ENCODE measurements at regions not wholly inside any gene's neighbourhood (a gene's known extent, or its start where the extent isn't known, plus 50 kb on each side); places are given as distances from the start of the nearest gene placed in this dataset.

DNA sequence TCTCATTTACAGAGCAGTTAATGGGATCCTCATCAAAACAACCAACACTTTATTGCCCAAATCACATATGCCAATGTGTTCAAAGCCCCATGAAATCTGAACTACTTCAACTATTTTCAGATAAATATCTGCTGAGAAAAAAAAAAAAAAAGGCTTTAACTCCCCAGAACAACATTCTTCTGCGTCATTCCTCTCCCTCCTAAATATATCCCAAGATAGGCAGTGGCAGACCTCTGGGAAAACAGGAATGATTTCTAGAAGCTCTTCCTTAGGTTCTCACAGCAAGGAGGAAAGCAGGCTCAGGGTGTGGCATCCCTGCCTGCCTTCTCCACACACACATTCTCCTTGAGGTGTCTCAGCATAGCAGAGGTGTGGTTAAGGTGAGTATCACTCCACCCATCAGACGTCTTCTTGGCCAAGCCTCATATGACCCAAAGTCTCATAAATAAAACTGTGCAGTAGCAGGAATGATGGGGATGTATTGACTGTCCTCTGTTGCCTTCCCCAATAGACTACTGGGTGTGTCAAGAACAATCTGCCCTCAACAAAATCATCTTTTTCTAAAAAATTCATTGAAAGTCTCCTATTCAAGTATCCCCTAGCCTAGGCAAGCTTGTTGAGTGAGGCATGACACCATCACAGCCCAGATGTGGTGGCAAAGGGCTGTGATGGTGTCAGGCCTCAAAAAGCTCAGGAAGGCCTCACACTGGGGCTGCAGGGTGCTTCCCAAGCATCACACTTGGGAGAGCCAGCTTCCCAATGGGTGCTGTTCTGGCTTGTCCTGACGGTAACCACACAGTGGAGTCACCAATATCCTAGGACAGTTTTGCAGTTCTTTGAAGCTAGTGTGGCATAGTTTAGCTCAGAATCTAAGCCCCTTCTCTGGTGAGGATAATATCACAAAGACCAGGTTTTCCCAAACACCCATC is 135.4 kb upstream of the SOX9 start:
- no peak overlapping the region for H3K4me3 Mint-ChIP-seq
- ChIA-PET POLR2A (no interaction called here), CTCF (no interaction called here)
- no peak overlapping the region for H3K27ac Mint-ChIP-seq
- no peaks in the 10 kb centered on the region for H3K27me3 Mint-ChIP-seq
- DNase-seq: no peak
- H3K4me1 Mint-ChIP-seq: no peaks in the 10 kb centered on the region
- no peaks in the 10 kb centered on the region for H3K9me3 Mint-ChIP-seq
- H3K36me3 Mint-ChIP-seq (ENCODE audit: low read depth): no peaks in the 10 kb centered on the region

DNA sequence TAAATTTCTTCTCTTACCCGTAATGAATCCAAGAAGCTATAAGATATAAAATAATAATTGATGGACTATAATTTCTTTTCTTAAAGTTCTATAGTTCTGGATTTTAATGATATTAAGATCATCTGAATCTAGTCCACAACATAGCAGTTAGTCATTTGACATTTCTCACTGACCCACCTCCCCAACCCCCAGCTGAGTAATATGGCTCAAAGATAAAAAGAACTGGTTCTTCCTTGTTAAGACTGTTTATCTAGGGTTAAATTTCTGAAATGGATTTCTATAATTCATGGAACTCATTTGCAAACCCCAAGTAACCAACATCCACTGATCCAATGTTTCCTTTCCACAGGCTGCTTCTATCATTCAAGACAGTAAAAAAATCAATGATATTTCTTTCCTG is 133.9 kb upstream of the SOX9 start:
- H3K9me3 Mint-ChIP-seq: no peaks in the 10 kb centered on the region
- no peaks in the 10 kb centered on the region for H3K27me3 Mint-ChIP-seq
- no peak overlapping the region for H3K27ac Mint-ChIP-seq
- H3K4me3 Mint-ChIP-seq: no peak overlapping the region
- no peak for DNase-seq
- no peaks in the 10 kb centered on the region for H3K4me1 Mint-ChIP-seq
- no peaks in the 10 kb centered on the region for H3K36me3 Mint-ChIP-seq (ENCODE audit: low read depth)
- ChIA-PET POLR2A (no interaction called here), CTCF (no interaction called here)

DNA sequence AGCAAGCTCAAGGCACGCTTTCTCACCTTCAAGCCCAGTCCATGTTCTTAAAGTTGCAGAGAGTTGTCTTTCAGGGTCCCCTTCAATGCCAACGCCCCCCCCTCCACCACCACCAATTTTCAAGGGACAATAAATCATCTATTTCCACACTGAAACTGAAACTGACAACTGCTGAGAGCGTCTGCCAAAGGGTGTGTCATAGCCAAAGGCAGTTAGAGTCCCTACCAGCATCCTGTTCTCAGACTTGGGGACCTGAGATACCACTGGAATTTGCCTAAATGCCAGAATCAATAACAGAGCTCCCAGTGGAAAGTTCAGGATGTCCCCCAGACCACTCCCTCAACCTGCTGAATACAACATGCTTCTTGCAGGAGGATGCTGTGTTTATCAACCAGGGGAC is 133.2 kb upstream of the SOX9 start:
- no peak for DNase-seq
- peaks cover 3% of the 10 kb centered on the region for H3K9me3 Mint-ChIP-seq

DNA sequence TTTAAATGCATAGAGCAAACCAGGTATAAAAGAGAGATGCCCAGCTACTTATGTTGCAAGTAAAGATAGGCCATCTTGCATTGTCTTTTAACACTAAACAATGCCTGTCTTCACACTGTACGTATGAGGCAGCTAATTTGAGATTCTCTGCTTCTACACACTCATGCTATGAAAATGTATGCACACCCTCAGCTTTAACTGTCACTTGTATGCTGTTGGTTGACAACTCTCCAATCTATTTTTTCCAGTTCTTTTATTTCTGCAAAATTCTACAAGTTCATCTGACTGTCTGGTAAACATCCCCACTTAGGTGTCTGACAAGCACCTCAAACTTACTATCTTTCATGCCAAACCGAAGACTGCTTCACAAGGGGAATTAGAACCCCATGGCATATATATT is 131.7 kb upstream of the SOX9 start:
- Mint-ChIP-seq H3K4me1 (no peaks in the 10 kb centered on the region), H3K4me3 (no peak overlapping the region), H3K27ac (no peak overlapping the region), H3K27me3 (no peaks in the 10 kb centered on the region), H3K9me3 (peaks cover 3% of the 10 kb centered on the region), H3K36me3 (ENCODE audit: low read depth) (no peaks in the 10 kb centered on the region)
- ChIA-PET POLR2A (no interaction called here), CTCF (no interaction called here)
- DNase-seq: no peak

More for the DNA sequence above, 133.2 kb upstream of the SOX9 start:
- POLR2A ChIA-PET: no interaction called here
- H3K36me3 Mint-ChIP-seq (ENCODE audit: low read depth): no peaks in the 10 kb centered on the region
- H3K27ac Mint-ChIP-seq: no peak overlapping the region
- no peaks in the 10 kb centered on the region for H3K4me1 Mint-ChIP-seq
- no peak overlapping the region for H3K4me3 Mint-ChIP-seq
- CTCF ChIA-PET: no interaction called here
- no peaks in the 10 kb centered on the region for H3K27me3 Mint-ChIP-seq

DNA sequence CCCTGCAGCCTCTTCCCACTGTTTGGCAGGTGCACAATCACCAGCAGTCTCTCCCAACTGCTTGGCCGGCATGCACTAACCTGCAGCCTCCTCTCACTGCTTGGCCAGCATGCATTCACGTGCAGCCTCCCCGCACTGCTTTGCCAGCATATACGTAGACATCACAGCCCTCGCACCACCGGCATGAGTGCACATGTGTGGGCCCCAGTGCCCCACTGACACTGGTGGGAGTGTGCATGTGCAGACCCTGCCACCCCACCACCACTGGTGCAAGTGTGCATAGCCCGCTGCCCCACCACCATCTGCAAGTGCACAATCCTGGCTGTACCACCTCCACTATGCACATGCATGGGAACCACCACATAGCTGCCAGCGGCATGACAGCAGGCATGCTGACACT is 127.5 kb upstream of the SOX9 start:
- no peaks in the 10 kb centered on the region for H3K4me1 Mint-ChIP-seq
- ChIA-PET POLR2A (no interaction called here), CTCF (no interaction called here)
- H3K4me3 Mint-ChIP-seq: no peak overlapping the region
- H3K9me3 Mint-ChIP-seq: peaks cover 5% of the 10 kb centered on the region
- H3K36me3 Mint-ChIP-seq (ENCODE audit: low read depth): no peaks in the 10 kb centered on the region
- no peak for DNase-seq
- H3K27me3 Mint-ChIP-seq: no peaks in the 10 kb centered on the region
- no peak overlapping the region for H3K27ac Mint-ChIP-seq

DNA sequence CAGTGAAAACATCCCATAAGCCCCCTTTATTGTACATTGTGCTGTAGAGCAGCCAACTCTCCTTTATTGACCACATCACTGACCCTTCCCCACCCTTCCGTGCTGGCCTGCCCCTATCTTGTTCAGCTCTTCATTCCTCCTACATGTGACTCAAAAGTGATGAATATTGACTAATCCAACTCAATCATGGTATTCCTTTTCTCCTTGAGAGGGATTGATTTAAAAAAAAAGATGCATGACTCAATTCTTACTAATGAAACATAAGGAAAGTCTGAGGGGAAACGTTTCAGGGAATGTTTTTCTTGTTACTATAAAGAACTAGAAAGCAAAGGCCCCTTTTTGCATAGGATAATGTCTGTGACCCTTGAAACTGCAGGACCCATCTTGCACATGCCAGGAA is 125.2 kb upstream of the SOX9 start:
- H3K36me3 Mint-ChIP-seq (ENCODE audit: low read depth): no peaks in the 10 kb centered on the region
- H3K4me1 Mint-ChIP-seq: no peaks in the 10 kb centered on the region
- no peaks in the 10 kb centered on the region for H3K27me3 Mint-ChIP-seq
- H3K27ac Mint-ChIP-seq: no peak overlapping the region
- H3K4me3 Mint-ChIP-seq: no peak overlapping the region
- CTCF ChIA-PET: no interaction called here
- DNase-seq: no peak
- peaks cover 5% of the 10 kb centered on the region for H3K9me3 Mint-ChIP-seq
- POLR2A ChIA-PET: no interaction called here

DNA sequence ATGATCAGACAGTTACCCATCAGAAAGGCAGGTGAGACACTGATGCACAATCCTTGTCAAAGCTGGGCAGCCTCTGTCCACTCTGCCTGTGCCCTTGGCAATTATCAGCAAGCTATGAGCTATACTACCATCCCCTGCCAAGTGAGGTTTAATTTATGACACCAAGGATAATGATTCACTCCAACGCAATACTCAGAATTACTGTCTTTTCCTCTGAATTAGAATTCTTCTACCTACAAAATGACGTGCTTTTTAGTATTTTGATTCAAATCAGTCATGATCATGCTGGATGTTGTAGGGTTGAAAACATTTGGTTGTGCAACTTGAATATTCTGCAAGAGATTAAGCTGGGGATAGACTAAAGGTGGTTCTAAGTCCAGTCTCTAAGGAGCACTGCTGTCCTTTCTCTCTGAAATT is 116.8 kb upstream of the SOX9 start:
- Mint-ChIP-seq H3K27me3 (no peaks in the 10 kb centered on the region), H3K4me1 (no peaks in the 10 kb centered on the region), H3K9me3 (no peaks in the 10 kb centered on the region), H3K27ac (no peak overlapping the region), H3K4me3 (no peak overlapping the region), H3K36me3 (ENCODE audit: low read depth) (no peaks in the 10 kb centered on the region)
- DNase-seq: no peak
- ChIA-PET POLR2A (no interaction called here), CTCF (no interaction called here)

DNA sequence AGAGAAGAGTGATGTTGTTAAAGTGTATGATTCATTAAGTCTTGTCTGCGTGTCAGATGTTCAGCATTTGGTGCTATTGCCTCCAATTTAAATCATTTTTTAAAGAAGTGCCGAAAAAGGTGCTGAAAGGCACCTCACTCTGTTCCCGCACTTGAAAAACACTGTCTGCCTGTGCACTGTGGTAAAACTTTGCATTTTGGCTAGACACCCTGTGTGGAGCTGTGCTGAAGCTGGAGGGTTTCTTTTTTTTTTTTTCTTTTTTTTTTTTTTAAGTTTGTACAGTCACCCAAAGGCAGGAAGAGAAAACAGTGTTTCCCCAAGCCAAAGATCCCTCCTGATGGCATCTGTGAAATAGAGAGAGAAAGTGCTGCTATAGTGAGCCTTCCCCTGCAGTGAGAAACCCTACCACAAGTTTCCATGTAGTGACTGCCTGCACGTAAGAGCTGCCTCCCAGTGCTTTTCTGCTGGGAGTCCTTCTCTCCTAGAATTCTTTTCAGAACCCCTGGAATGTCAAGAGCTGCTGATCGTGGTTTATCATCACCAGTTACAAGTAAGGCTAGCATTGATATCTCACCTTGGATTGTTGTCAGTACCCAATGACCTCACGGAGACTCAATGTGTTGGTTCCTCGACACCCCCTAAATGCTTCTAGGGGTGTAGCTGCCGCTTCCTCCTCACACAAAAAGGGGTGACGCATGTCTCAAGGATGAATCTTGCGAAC is 116.0 kb upstream of the SOX9 start:
- no peak overlapping the region for H3K27ac Mint-ChIP-seq
- no peak for DNase-seq
- no peaks in the 10 kb centered on the region for H3K9me3 Mint-ChIP-seq
- CTCF ChIA-PET: no interaction called here
- no peaks in the 10 kb centered on the region for H3K27me3 Mint-ChIP-seq
- H3K36me3 Mint-ChIP-seq (ENCODE audit: low read depth): no peaks in the 10 kb centered on the region
- no peaks in the 10 kb centered on the region for H3K4me1 Mint-ChIP-seq
- POLR2A ChIA-PET: no interaction called here
- H3K4me3 Mint-ChIP-seq: no peak overlapping the region

DNA sequence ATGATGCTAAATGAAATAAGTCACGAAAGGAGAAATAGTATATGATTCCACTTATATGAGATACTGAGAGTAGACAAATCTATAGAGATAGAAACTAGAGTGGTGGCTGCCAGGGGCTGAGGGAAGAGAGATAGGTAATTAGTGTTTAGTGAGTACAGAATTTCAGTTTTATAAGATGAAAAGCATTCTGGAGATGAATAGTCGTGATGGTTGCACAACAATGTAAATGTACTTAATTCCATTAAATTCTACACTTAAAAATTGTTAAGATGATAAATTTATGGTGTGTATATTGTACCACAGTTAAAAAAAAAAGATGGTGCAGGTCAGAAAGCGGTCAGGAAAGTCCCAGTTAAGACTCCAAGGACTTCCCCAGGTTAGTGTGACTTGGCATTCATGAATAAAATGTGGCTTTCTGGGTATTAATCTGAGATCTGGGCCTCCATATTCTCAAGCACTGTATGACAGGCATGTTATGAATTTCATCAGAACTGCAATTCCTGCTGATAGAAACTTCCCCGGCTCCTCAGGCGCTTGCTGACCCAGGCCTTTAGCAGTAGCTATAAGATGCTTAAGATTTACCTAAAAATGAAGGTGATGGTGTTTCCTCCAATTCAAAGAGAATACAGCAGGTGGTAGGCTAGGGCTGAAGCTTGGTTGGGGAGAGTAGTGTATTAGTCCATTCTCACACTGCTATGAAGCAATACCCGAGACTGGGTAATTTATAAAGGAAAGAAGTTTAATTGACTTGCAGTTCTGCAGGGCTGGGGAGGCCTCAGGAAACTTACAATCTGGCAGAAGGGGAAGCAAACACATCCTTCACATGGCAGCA is 115.3 kb upstream of the SOX9 start:
- H3K27me3 Mint-ChIP-seq: no peaks in the 10 kb centered on the region
- no peaks in the 10 kb centered on the region for H3K36me3 Mint-ChIP-seq (ENCODE audit: low read depth)
- H3K27ac Mint-ChIP-seq: no peak overlapping the region
- DNase-seq: no peak
- no peak overlapping the region for H3K4me3 Mint-ChIP-seq
- CTCF ChIA-PET: no interaction called here
- POLR2A ChIA-PET: no interaction called here
- no peaks in the 10 kb centered on the region for H3K9me3 Mint-ChIP-seq
- no peaks in the 10 kb centered on the region for H3K4me1 Mint-ChIP-seq

DNA sequence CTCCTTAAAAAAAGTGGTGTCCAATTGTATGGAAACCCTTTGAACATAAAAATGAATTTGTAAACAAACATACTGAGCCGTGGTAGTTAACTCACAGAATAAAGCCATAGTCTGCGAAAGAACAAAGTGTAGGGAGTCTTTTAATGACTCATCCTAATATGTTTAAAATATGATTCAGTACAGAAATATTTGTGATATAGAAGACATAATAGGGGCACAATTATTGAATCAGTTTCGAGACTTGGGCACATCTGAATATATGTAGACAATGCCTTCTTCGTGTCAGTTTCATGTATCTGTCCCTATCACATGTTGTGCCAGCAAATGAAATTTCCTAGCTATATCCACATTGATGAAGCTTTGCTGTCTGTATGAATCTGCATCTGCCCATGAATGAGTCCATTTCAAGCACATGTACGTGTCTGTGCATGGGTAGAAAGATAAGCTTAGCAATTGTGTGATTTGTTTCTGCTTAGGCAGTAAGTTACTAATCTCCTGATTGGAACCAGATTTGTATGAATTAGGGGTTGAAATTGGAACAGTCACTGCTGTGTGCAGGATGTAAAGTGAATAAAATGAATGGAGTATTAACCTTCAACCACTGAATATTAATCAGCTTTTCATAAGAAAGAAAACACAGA is 112.5 kb upstream of the SOX9 start:
- Mint-ChIP-seq H3K27me3 (no peaks in the 10 kb centered on the region), H3K27ac (no peak overlapping the region), H3K9me3 (peaks cover 6% of the 10 kb centered on the region), H3K4me3 (no peak overlapping the region), H3K4me1 (no peaks in the 10 kb centered on the region), H3K36me3 (ENCODE audit: low read depth) (no peaks in the 10 kb centered on the region)
- no peak for DNase-seq
- ChIA-PET CTCF (interaction anchor here (1.1 kb wide), 1 partner anchor 9 kb away, joined by 3 read pairs; no protein-coding TSS in a partner anchor), POLR2A (no interaction called here)

DNA sequence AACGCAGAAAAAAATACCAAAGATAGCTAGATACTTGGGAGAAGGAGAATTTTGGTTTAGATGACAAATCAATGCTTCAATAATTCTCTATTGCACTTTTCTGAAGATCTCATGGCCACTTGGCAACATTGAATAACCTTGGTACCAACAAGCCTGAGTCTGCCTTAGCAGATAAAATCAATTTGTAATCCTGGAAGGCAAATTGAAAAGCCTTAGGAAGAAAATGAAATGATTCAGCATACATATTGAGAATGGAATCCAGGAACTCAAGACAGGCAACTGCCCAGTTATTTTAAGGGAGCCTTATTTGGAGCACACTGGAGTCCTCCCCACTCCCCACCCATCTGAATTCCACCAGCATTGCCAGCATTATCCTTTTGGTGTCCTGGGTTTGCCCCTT is 109.3 kb upstream of the SOX9 start:
- Mint-ChIP-seq H3K36me3 (ENCODE audit: low read depth) (no peaks in the 10 kb centered on the region), H3K27ac (no peak overlapping the region)
- CTCF ChIA-PET: no interaction called here

DNA sequence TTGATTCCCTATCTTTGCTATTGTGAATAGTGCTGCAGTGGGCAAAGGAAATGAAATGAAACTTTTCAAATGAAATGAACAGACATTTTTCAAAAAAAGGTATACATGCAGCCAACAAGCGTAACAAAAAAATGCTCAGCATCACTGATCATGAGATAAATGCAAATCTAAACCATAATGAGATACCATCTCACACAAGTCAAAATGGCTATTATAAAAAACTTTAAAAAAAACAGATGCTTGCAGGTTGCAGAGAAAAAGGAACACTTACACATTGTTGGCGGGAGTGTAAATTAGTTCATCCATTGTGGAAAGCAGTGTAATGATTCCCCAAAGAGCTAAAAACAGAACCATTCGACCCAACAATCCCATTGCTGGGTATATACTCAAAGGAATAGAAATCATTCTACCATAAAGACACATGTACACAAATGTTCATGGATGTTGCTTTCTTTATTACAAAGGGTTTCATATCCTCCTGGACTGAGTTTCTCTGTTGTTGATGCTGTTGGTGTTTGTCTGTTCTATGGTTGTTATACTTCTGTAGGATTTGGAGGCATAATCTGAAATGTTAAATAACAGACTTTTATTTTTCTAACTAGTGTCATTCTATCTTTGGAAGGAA is 99.3 kb upstream of the SOX9 start:
- Mint-ChIP-seq H3K4me3 (no peak overlapping the region), H3K27ac (no peak overlapping the region), H3K36me3 (ENCODE audit: low read depth) (no peaks in the 10 kb centered on the region), H3K4me1 (no peaks in the 10 kb centered on the region), H3K27me3 (no peaks in the 10 kb centered on the region), H3K9me3 (no peaks in the 10 kb centered on the region)
- ChIA-PET POLR2A (no interaction called here), CTCF (no interaction called here)
- DNase-seq: no peak

More for the DNA sequence above, 109.3 kb upstream of the SOX9 start:
- no peak for DNase-seq
- H3K27me3 Mint-ChIP-seq: no peaks in the 10 kb centered on the region
- H3K4me1 Mint-ChIP-seq: no peaks in the 10 kb centered on the region
- peaks cover 6% of the 10 kb centered on the region for H3K9me3 Mint-ChIP-seq
- POLR2A ChIA-PET: no interaction called here
- H3K4me3 Mint-ChIP-seq: no peak overlapping the region
